GM06990 (cell line): ENCODE measurements at regions not wholly inside any gene's neighbourhood (a gene's known extent, or its start where the extent isn't known, plus 50 kb on each side); places are given as distances from the start of the nearest gene placed in this dataset.
"Not testable (repeated sequence)": the region's sequence is repeated elsewhere in the genome, so short reads cannot be mapped to it uniquely, and the experiment has no call there.

Source experiments
- DNase-seq: peaks from one replicate; pipeline ENCODE4 v3.0.0-alpha.2; 2011; ENCODE audit not compliant: insufficient read length; ENCODE audit errors: extremely low read depth
- H3K27me3 ChIP-seq: replicated peaks from 2 replicates; pipeline ENCODE4 v1.6.0; 2011; ENCODE audit warnings: low read length; ENCODE audit not compliant: control insufficient read depth, insufficient read depth
- H3K36me3 ChIP-seq: 2 replicates; pipeline ENCODE4 v1.5.1; 2011; ENCODE audit warnings: low read length; ENCODE audit not compliant: control insufficient read depth, insufficient read depth
- H3K4me3 ChIP-seq: replicated peaks from 2 replicates; pipeline ENCODE4 v1.5.1; 2011; ENCODE audit warnings: low read depth, mild to moderate bottlenecking, control low read depth, low read length
- TF ChIP-seq, protein P1 (sequence below): IDR thresholded peaks from 2 replicates; pipeline ENCODE4 v1.5.1; 2011; ENCODE audit warnings: low read length, control low read depth, mild to moderate bottlenecking, inconsistent platforms; ENCODE audit not compliant: insufficient read depth, poor library complexity, severe bottlenecking

DNA sequence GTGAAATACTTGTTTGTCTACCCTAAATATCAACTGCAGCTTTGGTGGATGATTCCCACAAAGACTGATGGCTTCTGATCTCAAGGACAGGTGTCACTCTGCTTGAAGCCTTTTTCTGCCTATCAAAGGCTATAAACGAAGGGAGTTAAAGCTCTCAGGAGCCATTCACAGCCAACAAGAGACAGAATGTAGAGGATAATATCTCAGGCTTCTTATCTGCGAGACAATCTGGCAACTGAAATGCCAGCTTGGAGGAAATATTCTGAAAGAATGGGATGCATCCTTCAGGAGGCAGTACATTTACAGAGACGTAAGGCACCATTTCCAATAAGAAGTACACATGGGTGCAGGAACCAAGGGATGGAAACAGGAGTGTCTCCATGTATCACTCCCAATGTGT, 549.4 kb downstream of the GPAM start:
- TF ChIP-seq, protein P1, sequence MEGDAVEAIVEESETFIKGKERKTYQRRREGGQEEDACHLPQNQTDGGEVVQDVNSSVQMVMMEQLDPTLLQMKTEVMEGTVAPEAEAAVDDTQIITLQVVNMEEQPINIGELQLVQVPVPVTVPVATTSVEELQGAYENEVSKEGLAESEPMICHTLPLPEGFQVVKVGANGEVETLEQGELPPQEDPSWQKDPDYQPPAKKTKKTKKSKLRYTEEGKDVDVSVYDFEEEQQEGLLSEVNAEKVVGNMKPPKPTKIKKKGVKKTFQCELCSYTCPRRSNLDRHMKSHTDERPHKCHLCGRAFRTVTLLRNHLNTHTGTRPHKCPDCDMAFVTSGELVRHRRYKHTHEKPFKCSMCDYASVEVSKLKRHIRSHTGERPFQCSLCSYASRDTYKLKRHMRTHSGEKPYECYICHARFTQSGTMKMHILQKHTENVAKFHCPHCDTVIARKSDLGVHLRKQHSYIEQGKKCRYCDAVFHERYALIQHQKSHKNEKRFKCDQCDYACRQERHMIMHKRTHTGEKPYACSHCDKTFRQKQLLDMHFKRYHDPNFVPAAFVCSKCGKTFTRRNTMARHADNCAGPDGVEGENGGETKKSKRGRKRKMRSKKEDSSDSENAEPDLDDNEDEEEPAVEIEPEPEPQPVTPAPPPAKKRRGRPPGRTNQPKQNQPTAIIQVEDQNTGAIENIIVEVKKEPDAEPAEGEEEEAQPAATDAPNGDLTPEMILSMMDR: no peak
- no peaks in the 10 kb centered on the region for H3K36me3 ChIP-seq
- H3K4me3 ChIP-seq: no peak overlapping the region
- no peaks in the 10 kb centered on the region; the same call in 1 of the 2 replicates for H3K27me3 ChIP-seq
- DNase-seq: no peak

DNA sequence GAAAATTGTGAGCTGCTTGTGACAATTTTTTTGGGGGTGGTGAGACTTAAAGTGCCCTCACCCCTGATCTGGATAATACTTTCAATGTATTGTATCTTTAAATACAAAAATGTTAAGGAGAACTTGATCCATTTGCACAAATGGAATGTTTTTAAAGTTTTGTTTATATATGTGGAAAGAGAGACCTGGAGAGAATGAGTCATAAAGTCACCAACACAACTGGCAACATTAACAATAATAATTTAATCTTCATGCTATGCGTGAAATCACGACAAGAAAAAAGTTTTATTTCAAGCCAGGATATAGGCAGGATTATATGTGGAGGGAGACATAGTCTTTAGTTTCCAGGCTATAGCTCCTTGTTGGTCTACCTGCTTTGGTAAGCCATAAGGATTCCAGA, 537.5 kb downstream of the GPAM start:
- TF ChIP-seq, protein P1: no peak
- H3K36me3 ChIP-seq: no peaks in the 10 kb centered on the region
- no peak for DNase-seq
- H3K27me3 ChIP-seq: no peaks in the 10 kb centered on the region
- no peak overlapping the region for H3K4me3 ChIP-seq

DNA sequence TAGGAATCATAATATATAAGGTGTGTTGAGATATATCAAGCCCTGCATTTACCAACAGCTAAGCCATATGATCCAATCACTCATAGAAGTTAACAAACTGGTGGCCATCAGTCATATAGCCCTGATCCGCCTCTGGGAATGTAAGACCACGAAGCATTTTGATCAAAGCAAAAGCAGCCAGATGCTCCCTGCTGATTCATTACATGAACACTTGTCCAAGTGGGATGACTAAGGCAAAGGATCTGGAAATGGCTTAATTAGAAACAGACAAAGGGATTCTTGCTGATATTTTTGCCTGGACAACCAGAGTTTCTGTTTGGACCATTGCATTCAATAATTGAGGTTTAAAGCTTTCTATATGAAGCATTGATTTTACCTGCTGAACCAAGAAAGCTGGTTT, 535.5 kb downstream of the GPAM start:
- Histone ChIP-seq H3K4me3 (no peak overlapping the region), H3K36me3 (no peaks in the 10 kb centered on the region), H3K27me3 (no peaks in the 10 kb centered on the region)
- TF ChIP-seq, protein P1: no peak
- DNase-seq: no peak

DNA sequence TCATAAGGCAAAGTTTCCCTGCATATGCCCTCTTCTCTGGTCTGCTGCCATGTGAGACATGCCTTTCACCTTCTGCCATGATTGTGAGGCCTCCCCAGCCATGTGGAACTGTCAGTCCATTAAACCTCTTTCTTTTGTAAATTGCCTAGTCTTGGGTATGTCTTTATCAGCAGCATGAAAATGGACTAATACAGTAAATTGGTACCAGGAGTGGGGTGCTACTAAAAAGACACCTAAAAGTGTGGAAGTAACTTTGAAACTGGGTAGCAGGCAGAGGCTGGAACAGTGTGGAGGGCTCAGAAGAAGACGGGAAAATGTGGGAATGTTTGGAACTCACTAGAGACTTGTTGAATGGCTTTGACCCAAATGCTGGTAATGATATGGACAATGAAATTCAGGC, 534.5 kb downstream of the GPAM start:
- H3K4me3 ChIP-seq, H3K36me3 ChIP-seq, DNase-seq, H3K27me3 ChIP-seq: not testable (repeated sequence)

DNA sequence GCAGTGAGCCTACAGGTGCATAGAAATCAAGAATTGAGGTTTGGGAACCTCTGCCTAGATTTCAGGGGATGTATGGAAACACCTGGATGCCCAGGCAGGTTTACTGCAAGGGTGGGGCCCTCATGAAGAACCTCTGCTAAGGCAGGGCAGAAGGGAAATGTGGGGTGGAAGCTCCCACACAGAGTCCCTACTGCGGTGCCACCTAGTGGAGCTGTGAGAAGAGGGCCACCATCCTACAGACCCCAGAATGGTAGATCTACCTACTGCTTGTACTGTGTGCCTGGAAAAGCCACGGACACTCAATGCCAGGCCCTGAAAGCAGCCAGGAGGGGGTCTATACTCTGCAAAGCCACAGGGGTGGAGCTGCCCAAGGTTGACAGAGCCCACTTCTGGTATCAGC, 533.5 kb downstream of the GPAM start:
- TF ChIP-seq, protein P1: peak; percentile 6
- DNase-seq: no peak
- no peak overlapping the region for H3K4me3 ChIP-seq
- no peaks in the 10 kb centered on the region for H3K36me3 ChIP-seq
- no peaks in the 10 kb centered on the region for H3K27me3 ChIP-seq

DNA sequence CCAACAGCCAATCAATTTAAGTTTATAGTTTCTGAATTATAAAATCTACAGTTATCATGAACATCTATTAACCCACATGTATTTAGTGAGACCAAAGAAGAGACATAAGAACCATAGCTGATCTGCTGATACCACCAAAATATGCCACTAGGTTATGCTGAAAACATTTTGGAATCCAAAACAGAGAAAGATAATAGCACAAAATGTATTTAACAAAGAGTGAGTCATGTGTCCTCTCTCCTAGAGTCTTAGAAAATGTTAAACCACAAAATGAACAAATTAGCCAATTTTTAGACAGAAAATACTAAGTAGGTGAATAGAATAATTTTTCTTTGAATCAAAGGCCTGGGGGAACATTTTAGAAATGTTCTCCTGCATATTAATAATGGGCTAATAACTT, 527.5 kb downstream of the GPAM start:
- Histone ChIP-seq H3K27me3 (no peaks in the 10 kb centered on the region), H3K36me3 (no peaks in the 10 kb centered on the region), H3K4me3 (no peak overlapping the region)
- DNase-seq: no peak
- TF ChIP-seq, protein P1: no peak
